Upper lobe of left lung (tissue), 4 donors: ENCODE measurements at regions not wholly inside any gene's neighbourhood (a gene's known extent, or its start where the extent isn't known, plus 50 kb on each side); places are given as distances from the start of the nearest gene placed in this dataset.

Experiments used
- EP300 ChIP-seq, 4 donors: sonication (generic); formaldehyde crosslinking; IDR thresholded peaks; one replicate each; pipeline ENCODE4 v1.5.1; 2017; ENCODE audit warnings: antibody characterized with exemption in 4 of 4, control low read depth in 2 of 4
- POLR2A ChIP-seq, 4 donors: fragments of 450-650 bp; IDR thresholded peaks; one replicate each; pipeline ENCODE4 v1.5.1; 2016 to 2017; ENCODE audit warnings: antibody characterized with exemption in 4 of 4, mild to moderate bottlenecking in 2 of 4
- TF ChIP-seq, protein P1 (sequence below), 6 experiments: fragments of 450-650 bp in 4 of 6; fragments of 200-600 bp in 2 of 6; sonication (generic) in 2 of 6; IDR thresholded peaks; one replicate each; pipeline ENCODE4 v1.5.1; 2016 to 2019; ENCODE audit warnings: antibody characterized with exemption in 6 of 6

GRCh38 chr22:47390026-47390970, 627.8 kb downstream of the TBC1D22A start:
- TF ChIP-seq, protein P1, sequence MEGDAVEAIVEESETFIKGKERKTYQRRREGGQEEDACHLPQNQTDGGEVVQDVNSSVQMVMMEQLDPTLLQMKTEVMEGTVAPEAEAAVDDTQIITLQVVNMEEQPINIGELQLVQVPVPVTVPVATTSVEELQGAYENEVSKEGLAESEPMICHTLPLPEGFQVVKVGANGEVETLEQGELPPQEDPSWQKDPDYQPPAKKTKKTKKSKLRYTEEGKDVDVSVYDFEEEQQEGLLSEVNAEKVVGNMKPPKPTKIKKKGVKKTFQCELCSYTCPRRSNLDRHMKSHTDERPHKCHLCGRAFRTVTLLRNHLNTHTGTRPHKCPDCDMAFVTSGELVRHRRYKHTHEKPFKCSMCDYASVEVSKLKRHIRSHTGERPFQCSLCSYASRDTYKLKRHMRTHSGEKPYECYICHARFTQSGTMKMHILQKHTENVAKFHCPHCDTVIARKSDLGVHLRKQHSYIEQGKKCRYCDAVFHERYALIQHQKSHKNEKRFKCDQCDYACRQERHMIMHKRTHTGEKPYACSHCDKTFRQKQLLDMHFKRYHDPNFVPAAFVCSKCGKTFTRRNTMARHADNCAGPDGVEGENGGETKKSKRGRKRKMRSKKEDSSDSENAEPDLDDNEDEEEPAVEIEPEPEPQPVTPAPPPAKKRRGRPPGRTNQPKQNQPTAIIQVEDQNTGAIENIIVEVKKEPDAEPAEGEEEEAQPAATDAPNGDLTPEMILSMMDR (IDR thresholded peaks at IDR 0.05), result no peak
- TF ChIP-seq POLR2A (IDR thresholded peaks at IDR 0.05), result no peak
- no peak for TF ChIP-seq EP300 (IDR thresholded peaks at IDR 0.05)
